Activated CD4-positive, alpha-beta T cell treated with anti-CD3 and anti-CD28 coated beads, Interleukin-2, amount 10 ng/mL, durations not matched to agents 7 days and 5 days (primary cell): ENCODE measurements at regions not wholly inside any gene's neighbourhood (a gene's known extent, or its start where the extent isn't known, plus 50 kb on each side); places are given as distances from the start of the nearest gene placed in this dataset.
"Not testable (repeated sequence)": the region's sequence is repeated elsewhere in the genome, so short reads cannot be mapped to it uniquely, and the experiment has no call there.

ENCODE experiments used
- CTCF ChIA-PET: fragments of 350-600 bp; sonication (Branson Sonifier 250); formaldehyde crosslinking; loops from one replicate; lab custom pipeline; 2021; ENCODE audit warnings: antibody characterized with exemption; lab: Charles Lee
- POLR2A ChIA-PET: fragments of 350-600 bp; sonication (Branson Sonifier 250); formaldehyde crosslinking; loops from one replicate; lab custom pipeline; 2021; ENCODE audit warnings: antibody characterized with exemption; lab: Charles Lee
- DNase-seq: peaks from one replicate; pipeline ENCODE4 v3.0.0-alpha.2; 2020
- H3K27ac Mint-ChIP-seq: one replicate; pipeline ENCODE4 v1.8.0; 2021; ENCODE audit warnings: mild to moderate bottlenecking, moderate library complexity, mixed read lengths
- H3K27me3 Mint-ChIP-seq: one replicate; pipeline ENCODE4 v1.8.0; 2021; ENCODE audit warnings: mixed read lengths
- H3K36me3 Mint-ChIP-seq: one replicate; pipeline ENCODE4 v1.8.0; 2021; ENCODE audit warnings: low read depth, mixed read lengths
- H3K4me1 Mint-ChIP-seq: one replicate; pipeline ENCODE4 v1.8.0; 2021; ENCODE audit warnings: mixed read lengths
- H3K4me3 Mint-ChIP-seq: one replicate; pipeline ENCODE4 v1.8.0; 2021; ENCODE audit warnings: mild to moderate bottlenecking, moderate library complexity, mixed read lengths
- H3K9me3 Mint-ChIP-seq: one replicate; pipeline ENCODE4 v1.8.0; 2021; ENCODE audit warnings: mixed read lengths

DNA sequence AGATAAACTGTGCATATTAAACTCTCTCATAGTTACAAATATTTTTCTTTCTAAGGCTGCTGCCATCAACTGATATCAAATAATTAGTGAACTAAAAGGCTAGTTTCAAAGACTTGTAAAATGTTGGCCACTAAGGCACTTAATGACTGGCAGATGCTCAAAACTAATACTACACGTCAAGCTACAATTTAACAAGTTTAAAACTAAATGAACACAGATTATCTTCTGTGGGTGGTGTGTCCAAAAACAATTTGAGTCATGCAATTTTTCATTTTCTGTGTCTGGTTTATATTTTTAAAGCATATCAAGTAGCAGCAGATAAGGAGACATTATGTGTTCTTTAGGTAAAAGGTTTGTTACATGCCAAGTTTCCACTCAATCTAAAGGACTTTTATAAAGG is 665.1 kb downstream of the EFNA5 start:
- Mint-ChIP-seq H3K9me3 (no peaks in the 10 kb centered on the region), H3K4me1 (no peaks in the 10 kb centered on the region), H3K27ac (no peak overlapping the region), H3K4me3 (no peak overlapping the region), H3K27me3 (no peaks in the 10 kb centered on the region), H3K36me3 (no peaks in the 10 kb centered on the region)
- CTCF ChIA-PET, result no interaction called here
- no peak for DNase-seq
- POLR2A ChIA-PET, result no interaction called here

- DNase-seq, result no peak
- Mint-ChIP-seq H3K36me3 (no peaks in the 10 kb centered on the region), H3K4me1 (no peaks in the 10 kb centered on the region), H3K27ac (no peak overlapping the region), H3K9me3 (no peaks in the 10 kb centered on the region), H3K27me3 (no peaks in the 10 kb centered on the region), H3K4me3 (no peak overlapping the region)
- CTCF ChIA-PET, result no interaction called here
- POLR2A ChIA-PET, result no interaction called here
These were observed 665.6 kb downstream of the EFNA5 start for GRCh38 chr5:107005161-107005560.

DNA sequence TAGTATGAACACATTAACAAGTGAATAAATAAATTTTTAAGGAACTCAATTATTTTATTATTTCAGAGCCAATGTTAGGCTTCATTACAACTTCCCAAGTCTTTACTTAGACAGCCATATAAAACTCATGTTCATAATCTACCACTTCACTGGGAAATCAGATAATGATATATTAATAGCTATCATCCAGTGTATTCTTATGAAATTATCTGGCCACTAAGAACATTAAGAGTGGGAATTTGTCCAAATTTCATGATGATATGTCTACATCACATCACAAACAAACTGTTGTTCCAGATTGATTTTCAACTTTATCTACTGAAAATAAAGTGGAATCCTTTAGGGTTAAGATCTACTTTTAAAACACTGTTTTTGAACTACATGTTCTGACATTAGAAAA is 668.6 kb downstream of the EFNA5 start:
- ChIA-PET CTCF (no interaction called here), POLR2A (no interaction called here)
- Mint-ChIP-seq H3K4me1 (no peaks in the 10 kb centered on the region), H3K4me3 (no peak overlapping the region), H3K27me3 (no peaks in the 10 kb centered on the region), H3K9me3 (peaks cover 11% of the 10 kb centered on the region), H3K27ac (no peak overlapping the region), H3K36me3 (no peaks in the 10 kb centered on the region)
- DNase-seq, result no peak

- H3K27me3 Mint-ChIP-seq, DNase-seq, H3K36me3 Mint-ChIP-seq, CTCF ChIA-PET, H3K4me1 Mint-ChIP-seq, H3K27ac Mint-ChIP-seq, H3K4me3 Mint-ChIP-seq, POLR2A ChIA-PET: not testable (repeated sequence)
- peaks cover 11% of the 10 kb centered on the region for H3K9me3 Mint-ChIP-seq
These were observed 671.2 kb downstream of the EFNA5 start for GRCh38 chr5:106999506-106999905.

- Mint-ChIP-seq H3K9me3 (no peaks in the 10 kb centered on the region), H3K4me1 (no peaks in the 10 kb centered on the region), H3K36me3 (no peaks in the 10 kb centered on the region), H3K27me3 (no peaks in the 10 kb centered on the region), H3K4me3 (no peak overlapping the region), H3K27ac (no peak overlapping the region)
- CTCF ChIA-PET, result no interaction called here
- no peak for DNase-seq
- POLR2A ChIA-PET, result no interaction called here
These were observed 684.7 kb downstream of the EFNA5 start for GRCh38 chr5:106986006-106986405.

DNA sequence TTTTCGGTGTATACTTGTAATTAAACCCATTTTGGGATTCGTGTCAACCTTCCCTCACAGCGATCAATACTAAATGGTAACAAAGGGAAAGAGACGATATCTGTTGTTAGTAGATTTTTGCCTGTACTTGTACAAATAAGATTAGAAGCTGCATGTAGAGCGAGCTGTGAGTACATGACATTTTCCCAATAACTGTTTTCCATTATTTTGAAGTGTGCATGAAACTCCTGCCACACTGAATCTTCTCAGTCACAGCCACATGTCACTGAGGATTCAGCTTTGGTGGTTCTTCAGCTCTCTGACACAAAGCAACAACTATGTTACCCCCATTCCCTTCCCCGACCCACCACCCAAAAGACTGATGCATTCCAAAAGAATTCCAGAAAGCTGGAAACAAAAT is 685.6 kb downstream of the EFNA5 start:
- H3K4me1 Mint-ChIP-seq, result no peaks in the 10 kb centered on the region
- POLR2A ChIA-PET, result no interaction called here
- no peak overlapping the region for H3K4me3 Mint-ChIP-seq
- CTCF ChIA-PET, result no interaction called here
- H3K36me3 Mint-ChIP-seq, result no peaks in the 10 kb centered on the region
- no peak overlapping the region for H3K27ac Mint-ChIP-seq
- no peaks in the 10 kb centered on the region for H3K27me3 Mint-ChIP-seq
- DNase-seq, result no peak
- H3K9me3 Mint-ChIP-seq, result no peaks in the 10 kb centered on the region

DNA sequence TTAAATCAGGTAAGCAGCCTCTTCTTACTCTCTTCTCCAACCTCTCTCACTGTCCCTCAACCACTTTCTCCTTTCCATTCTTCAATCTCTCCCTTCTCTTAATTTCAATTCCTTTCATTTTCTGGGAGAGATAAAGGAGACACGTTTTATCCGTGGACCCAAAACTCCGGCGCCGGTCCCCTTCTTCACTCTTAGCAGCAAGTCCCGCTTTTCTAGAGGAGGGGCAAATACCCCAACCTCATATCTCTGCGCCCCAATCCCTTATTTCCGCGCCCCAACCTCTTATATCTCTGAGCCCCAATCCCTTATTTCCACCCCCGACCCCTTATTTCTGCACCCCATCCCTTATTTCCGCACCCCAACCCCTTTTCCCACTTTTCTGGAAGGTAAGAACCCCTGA is 691.6 kb downstream of the EFNA5 start:
- H3K4me1 Mint-ChIP-seq, H3K9me3 Mint-ChIP-seq, DNase-seq, POLR2A ChIA-PET, H3K4me3 Mint-ChIP-seq, H3K36me3 Mint-ChIP-seq, CTCF ChIA-PET, H3K27me3 Mint-ChIP-seq, H3K27ac Mint-ChIP-seq: not testable (repeated sequence)

DNA sequence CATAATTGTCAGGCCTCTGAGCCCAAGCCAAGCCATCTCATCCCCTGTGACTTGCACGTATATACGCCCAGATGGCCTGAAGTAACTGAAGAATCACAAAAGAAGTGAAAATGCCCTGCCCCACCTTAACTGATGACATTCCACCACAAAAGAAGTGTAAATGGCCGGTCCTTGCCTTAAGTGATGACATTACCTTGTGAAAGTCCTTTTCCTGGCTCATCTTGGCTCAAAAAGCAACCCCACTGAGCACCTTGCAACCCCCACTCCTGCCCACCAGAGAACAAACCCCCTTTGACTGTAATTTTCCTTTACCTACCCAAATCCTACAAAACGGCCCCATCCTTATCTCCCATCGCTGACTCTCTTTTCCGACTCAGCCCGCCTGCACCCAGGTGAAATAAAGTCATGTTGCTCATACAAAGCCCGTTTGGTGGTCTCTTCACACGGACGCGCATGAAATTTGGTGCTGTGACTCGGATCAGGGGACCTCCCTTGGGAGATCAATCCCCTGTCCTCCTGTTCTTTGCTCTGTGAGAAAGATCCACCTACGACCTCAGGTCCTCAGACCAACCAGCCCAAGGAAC is 692.1 kb downstream of the EFNA5 start:
- H3K27ac Mint-ChIP-seq, H3K4me1 Mint-ChIP-seq, POLR2A ChIA-PET, DNase-seq, CTCF ChIA-PET, H3K27me3 Mint-ChIP-seq, H3K9me3 Mint-ChIP-seq, H3K4me3 Mint-ChIP-seq, H3K36me3 Mint-ChIP-seq: not testable (repeated sequence)

- H3K27ac Mint-ChIP-seq, result no peak overlapping the region
- DNase-seq, result no peak
- ChIA-PET POLR2A (no interaction called here), CTCF (no interaction called here)
- no peaks in the 10 kb centered on the region for H3K27me3 Mint-ChIP-seq
- no peaks in the 10 kb centered on the region for H3K4me1 Mint-ChIP-seq
- no peaks in the 10 kb centered on the region for H3K9me3 Mint-ChIP-seq
- no peaks in the 10 kb centered on the region for H3K36me3 Mint-ChIP-seq
- no peak overlapping the region for H3K4me3 Mint-ChIP-seq
These were observed 694.4 kb downstream of the EFNA5 start for GRCh38 chr5:106976363-106976762.

DNA sequence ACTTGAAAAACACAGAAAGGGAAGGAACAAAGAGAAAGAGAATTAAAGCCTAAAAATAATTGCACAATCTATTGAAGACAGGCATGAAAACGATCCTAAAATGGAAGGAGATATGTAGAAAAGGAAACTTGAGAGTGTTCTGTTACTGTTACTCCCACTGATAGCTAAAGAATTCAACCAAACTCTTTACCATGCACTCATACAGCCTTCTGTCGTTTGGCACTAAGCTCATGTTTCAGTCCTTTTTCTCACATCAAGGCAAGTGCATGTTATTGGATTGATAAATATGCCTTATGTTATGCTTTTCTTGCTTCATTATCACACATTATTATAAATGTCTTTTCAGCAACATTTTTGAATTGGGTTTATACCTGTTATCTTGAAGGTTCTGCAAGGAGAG is 696.5 kb downstream of the EFNA5 start:
- Mint-ChIP-seq H3K36me3 (no peaks in the 10 kb centered on the region), H3K4me3 (no peak overlapping the region)

DNA sequence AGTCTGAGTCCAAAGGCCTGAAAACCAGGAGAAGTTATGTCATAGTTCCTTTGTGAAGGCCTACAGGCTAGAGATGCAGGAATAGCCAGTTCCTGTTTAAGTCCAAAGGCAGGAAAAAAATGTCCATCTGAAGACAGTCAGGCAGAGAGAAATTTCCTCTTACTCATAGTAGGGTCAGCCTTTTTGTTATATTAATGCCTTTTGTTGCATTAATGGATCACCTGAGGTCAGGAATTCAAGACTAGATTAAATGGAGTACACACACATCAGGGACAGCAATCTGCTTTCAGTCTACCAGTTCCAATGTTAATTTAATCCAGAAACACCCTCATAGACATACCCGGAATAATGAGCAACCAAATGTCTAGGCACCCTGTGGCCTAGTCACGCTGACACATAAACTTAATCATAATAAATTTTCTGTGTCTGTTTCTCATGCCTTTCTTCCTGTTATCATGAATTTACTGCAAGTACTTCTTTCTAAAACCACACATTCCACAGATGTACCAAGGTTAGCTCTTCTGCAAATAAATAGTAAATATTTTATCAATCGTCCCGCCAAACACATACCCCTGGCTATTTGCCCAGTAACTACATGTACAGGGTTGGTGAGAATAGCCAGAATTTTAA is 703.9 kb downstream of the EFNA5 start:
- H3K9me3 Mint-ChIP-seq, result peaks cover 2% of the 10 kb centered on the region
- no peaks in the 10 kb centered on the region for H3K27me3 Mint-ChIP-seq
- H3K27ac Mint-ChIP-seq, result no peak overlapping the region
- DNase-seq, result no peak
- H3K4me1 Mint-ChIP-seq, result no peaks in the 10 kb centered on the region
- no peak overlapping the region for H3K4me3 Mint-ChIP-seq
- CTCF ChIA-PET, result no interaction called here
- H3K36me3 Mint-ChIP-seq, result no peaks in the 10 kb centered on the region
- POLR2A ChIA-PET, result no interaction called here

More for the DNA sequence above, 696.5 kb downstream of the EFNA5 start:
- no peak for DNase-seq
- no peaks in the 10 kb centered on the region for H3K4me1 Mint-ChIP-seq
- POLR2A ChIA-PET, result no interaction called here
- CTCF ChIA-PET, result no interaction called here
- H3K27ac Mint-ChIP-seq, result no peak overlapping the region
- H3K9me3 Mint-ChIP-seq, result no peaks in the 10 kb centered on the region
- H3K27me3 Mint-ChIP-seq, result no peaks in the 10 kb centered on the region

DNA sequence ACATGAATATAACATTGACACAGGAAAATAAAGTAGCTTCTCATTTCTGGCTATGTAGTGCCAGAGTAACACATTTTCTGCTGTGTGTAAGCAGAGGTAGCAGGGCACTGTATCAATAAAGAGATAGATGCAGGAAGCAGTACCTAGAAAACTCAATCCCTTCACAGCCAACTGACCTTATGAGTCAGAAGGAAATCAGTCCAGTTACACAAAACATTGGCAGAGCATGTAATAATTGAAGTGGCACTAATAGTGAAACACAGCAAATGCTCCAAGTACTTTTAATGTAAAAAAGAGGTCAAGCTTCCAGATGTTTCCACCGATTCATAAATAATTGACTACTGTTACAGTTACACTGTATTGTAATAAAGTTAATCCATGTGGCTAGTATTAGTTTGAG is 706.6 kb downstream of the EFNA5 start:
- no peak for DNase-seq
- Mint-ChIP-seq H3K36me3 (no peaks in the 10 kb centered on the region), H3K27ac (no peak overlapping the region), H3K27me3 (no peaks in the 10 kb centered on the region), H3K4me1 (no peaks in the 10 kb centered on the region), H3K4me3 (no peak overlapping the region), H3K9me3 (peaks cover 2% of the 10 kb centered on the region)
- CTCF ChIA-PET, result no interaction called here
- POLR2A ChIA-PET, result no interaction called here

- H3K4me1 Mint-ChIP-seq, result no peaks in the 10 kb centered on the region
- H3K9me3 Mint-ChIP-seq, result peaks cover 2% of the 10 kb centered on the region
- no peak overlapping the region for H3K4me3 Mint-ChIP-seq
- no peak overlapping the region for H3K27ac Mint-ChIP-seq
- no peaks in the 10 kb centered on the region for H3K27me3 Mint-ChIP-seq
- POLR2A ChIA-PET, result no interaction called here
- CTCF ChIA-PET, result no interaction called here
- no peak for DNase-seq
- H3K36me3 Mint-ChIP-seq, result no peaks in the 10 kb centered on the region
These were observed 707.1 kb downstream of the EFNA5 start for GRCh38 chr5:106963630-106964029.
